GM12872 (cell line): ENCODE measurements at regions not wholly inside any gene's neighbourhood (a gene's known extent, or its start where the extent isn't known, plus 50 kb on each side); places are given as distances from the start of the nearest gene placed in this dataset.

ENCODE experiments used
- CTCF ChIP-seq: IDR thresholded peaks from 3 replicates; pipeline ENCODE4 v1.5.1; 2011; ENCODE audit warnings: low read depth, mild to moderate bottlenecking, low read length, moderate library complexity; ENCODE audit not compliant: insufficient read depth

GRCh38 chrX:40465735-40466551, 114.8 kb upstream of the ATP6AP2 start:
- TF ChIP-seq CTCF = no peak

- no peak for TF ChIP-seq CTCF
Measured at GRCh38 chrX:40462795-40463194, 118.0 kb upstream of the ATP6AP2 start.

GRCh38 chrX:40460926-40461325, 119.8 kb upstream of the ATP6AP2 start:
- TF ChIP-seq CTCF = no peak

- TF ChIP-seq CTCF = no peak
Measured at GRCh38 chrX:40459571-40460158, 121.1 kb upstream of the ATP6AP2 start.

- TF ChIP-seq CTCF = no peak
Measured at GRCh38 chrX:40457406-40457805, 123.4 kb upstream of the ATP6AP2 start.

- no peak for TF ChIP-seq CTCF
Measured at GRCh38 chrX:40452031-40452430, 128.7 kb upstream of the ATP6AP2 start.

- no peak for TF ChIP-seq CTCF
Measured at GRCh38 chrX:40449956-40450706, 130.6 kb upstream of the ATP6AP2 start.
